Astrocyte (in vitro differentiated cells and primary cell): ENCODE measurements at regions not wholly inside any gene's neighbourhood (a gene's known extent, or its start where the extent isn't known, plus 50 kb on each side); places are given as distances from the start of the nearest gene placed in this dataset.

ENCODE experiments used
- DNase-seq: peaks from one replicate; pipeline ENCODE4 v3.0.0-alpha.2; 2010; ENCODE audit warnings: low read depth
- FAIRE-seq: peaks from 2 replicates; lab custom pipeline; 2011; peaks lifted over from hg19 to GRCh38; lab: Jason Lieb, UNC
- H2AFZ ChIP-seq: 2 replicates; pipeline ENCODE4 v1.6.0; 2012; ENCODE audit warnings: low read depth, low read length, inconsistent platforms
- H3K27ac ChIP-seq: 2 replicates; pipeline ENCODE4 v1.5.1; 2011; ENCODE audit warnings: low read depth, low read length, inconsistent platforms
- H3K27me3 ChIP-seq: 2 replicates; pipeline ENCODE4 v1.6.0; 2011; ENCODE audit warnings: low read length, inconsistent platforms; ENCODE audit not compliant: insufficient read depth
- H3K36me3 ChIP-seq: 2 replicates; pipeline ENCODE4 v1.5.1; 2011; ENCODE audit warnings: low read length, inconsistent platforms; ENCODE audit not compliant: insufficient read depth
- H3K4me1 ChIP-seq: 2 replicates; pipeline ENCODE4 v1.5.1; 2011; ENCODE audit warnings: low read length, inconsistent platforms; ENCODE audit not compliant: insufficient read depth
- H3K4me2 ChIP-seq: 2 replicates; pipeline ENCODE4 v1.6.0; 2012; ENCODE audit warnings: low read length, inconsistent platforms
- H3K4me3 ChIP-seq: 2 replicates; pipeline ENCODE4 v1.5.1; 2011; ENCODE audit warnings: low read depth, mild to moderate bottlenecking, low read length, inconsistent platforms; ENCODE audit not compliant: insufficient read depth
- H3K79me2 ChIP-seq: 2 replicates; pipeline ENCODE4 v1.6.0; 2012; ENCODE audit warnings: mild to moderate bottlenecking, low read length, inconsistent platforms; ENCODE audit not compliant: insufficient read depth
- H3K9ac ChIP-seq: 2 replicates; pipeline ENCODE4 v1.6.0; 2012; ENCODE audit warnings: mild to moderate bottlenecking, low read length, inconsistent platforms
- H3K9me3 ChIP-seq: 2 replicates; pipeline ENCODE4 v1.5.1; 2012; ENCODE audit warnings: low read depth, mild to moderate bottlenecking, low read length, inconsistent platforms; ENCODE audit not compliant: insufficient read depth
- H4K20me1 ChIP-seq: 2 replicates; pipeline ENCODE4 v1.6.0; 2012; ENCODE audit warnings: low read length, inconsistent platforms; ENCODE audit not compliant: insufficient read depth
- H3K27ac Mint-ChIP-seq: one replicate; pipeline ENCODE4 v1.8.0; 2021; ENCODE audit warnings: mild to moderate bottlenecking, mixed read lengths; ENCODE audit not compliant: unreplicated experiment
- H3K27me3 Mint-ChIP-seq: one replicate; pipeline ENCODE4 v1.8.0; 2021; ENCODE audit warnings: low read depth, mixed read lengths; ENCODE audit not compliant: unreplicated experiment
- H3K36me3 Mint-ChIP-seq: one replicate; pipeline ENCODE4 v1.8.0; 2021; ENCODE audit warnings: low read depth, mixed read lengths; ENCODE audit not compliant: unreplicated experiment
- H3K4me1 Mint-ChIP-seq: one replicate; pipeline ENCODE4 v1.8.0; 2021; ENCODE audit warnings: low read depth, mixed read lengths; ENCODE audit not compliant: unreplicated experiment
- H3K4me3 Mint-ChIP-seq: one replicate; pipeline ENCODE4 v1.8.0; 2021; ENCODE audit warnings: mild to moderate bottlenecking, moderate library complexity, mixed read lengths; ENCODE audit not compliant: unreplicated experiment
- H3K9me3 Mint-ChIP-seq: one replicate; pipeline ENCODE4 v1.8.0; 2021; ENCODE audit warnings: mild to moderate bottlenecking, mixed read lengths; ENCODE audit not compliant: unreplicated experiment
- EZH2 ChIP-seq: IDR thresholded peaks from 2 replicates; pipeline ENCODE4 v1.6.1; 2012; ENCODE audit warnings: mild to moderate bottlenecking, low read length, inconsistent platforms; ENCODE audit not compliant: insufficient read depth
- TF ChIP-seq, protein P1 (sequence below): IDR thresholded peaks from 2 replicates; pipeline ENCODE4 v1.5.1; 2011; ENCODE audit warnings: low read depth, mild to moderate bottlenecking, inconsistent platforms, low read length, moderate library complexity; ENCODE audit not compliant: insufficient read depth

GRCh38 chr12:131533139-131533538 is 177.8 kb upstream of the SFSWAP start:
- Mint-ChIP-seq H3K4me3 (no peak overlapping the region), H3K27me3 (peaks cover 40% of the 10 kb centered on the region), H3K4me1 (no peaks in the 10 kb centered on the region), H3K9me3 (no peaks in the 10 kb centered on the region), H3K36me3 (no peaks in the 10 kb centered on the region), H3K27ac (no peak overlapping the region)
- FAIRE-seq (no peak), DNase-seq (no peak)
- Histone ChIP-seq H3K27ac (no peak overlapping the region), H4K20me1 (no peaks in the 10 kb centered on the region), H3K27me3 (no peaks in the 10 kb centered on the region), H3K4me2 (no peak overlapping the region), H2AFZ (no peak overlapping the region), H3K36me3 (no peaks in the 10 kb centered on the region), H3K79me2 (no peaks in the 10 kb centered on the region), H3K9ac (no peak overlapping the region), H3K4me1 (no peaks in the 10 kb centered on the region), H3K4me3 (no peak overlapping the region), H3K9me3 (no peaks in the 10 kb centered on the region)
- TF ChIP-seq, protein P1, sequence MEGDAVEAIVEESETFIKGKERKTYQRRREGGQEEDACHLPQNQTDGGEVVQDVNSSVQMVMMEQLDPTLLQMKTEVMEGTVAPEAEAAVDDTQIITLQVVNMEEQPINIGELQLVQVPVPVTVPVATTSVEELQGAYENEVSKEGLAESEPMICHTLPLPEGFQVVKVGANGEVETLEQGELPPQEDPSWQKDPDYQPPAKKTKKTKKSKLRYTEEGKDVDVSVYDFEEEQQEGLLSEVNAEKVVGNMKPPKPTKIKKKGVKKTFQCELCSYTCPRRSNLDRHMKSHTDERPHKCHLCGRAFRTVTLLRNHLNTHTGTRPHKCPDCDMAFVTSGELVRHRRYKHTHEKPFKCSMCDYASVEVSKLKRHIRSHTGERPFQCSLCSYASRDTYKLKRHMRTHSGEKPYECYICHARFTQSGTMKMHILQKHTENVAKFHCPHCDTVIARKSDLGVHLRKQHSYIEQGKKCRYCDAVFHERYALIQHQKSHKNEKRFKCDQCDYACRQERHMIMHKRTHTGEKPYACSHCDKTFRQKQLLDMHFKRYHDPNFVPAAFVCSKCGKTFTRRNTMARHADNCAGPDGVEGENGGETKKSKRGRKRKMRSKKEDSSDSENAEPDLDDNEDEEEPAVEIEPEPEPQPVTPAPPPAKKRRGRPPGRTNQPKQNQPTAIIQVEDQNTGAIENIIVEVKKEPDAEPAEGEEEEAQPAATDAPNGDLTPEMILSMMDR: no peak
- no peak for TF ChIP-seq EZH2

- TF ChIP-seq, protein P1: no peak
- TF ChIP-seq EZH2: no peak
- H2AFZ ChIP-seq: no peak overlapping the region
- H3K27me3 ChIP-seq: no peaks in the 10 kb centered on the region
- no peak overlapping the region for H3K9ac ChIP-seq
- no peaks in the 10 kb centered on the region for H3K36me3 ChIP-seq
- no peak for DNase-seq
- H3K27ac ChIP-seq: no peak overlapping the region
- Mint-ChIP-seq H3K27ac (no peak overlapping the region), H3K36me3 (no peaks in the 10 kb centered on the region), H3K4me1 (no peaks in the 10 kb centered on the region), H3K9me3 (no peaks in the 10 kb centered on the region), H3K4me3 (no peak overlapping the region), H3K27me3 (peaks cover 34% of the 10 kb centered on the region)
- no peaks in the 10 kb centered on the region for H3K79me2 ChIP-seq
- H3K4me2 ChIP-seq: no peak overlapping the region
- peaks cover 10% of the 10 kb centered on the region for H3K9me3 ChIP-seq
- H3K4me3 ChIP-seq: no peak overlapping the region
- no peaks in the 10 kb centered on the region for H3K4me1 ChIP-seq
- H4K20me1 ChIP-seq: no peaks in the 10 kb centered on the region
- FAIRE-seq: no peak
Observed at GRCh38 chr12:131535779-131536178, 175.1 kb upstream of the SFSWAP start.

- DNase-seq (no peak), FAIRE-seq (no peak)
- H3K27ac Mint-ChIP-seq: no peak overlapping the region
- Histone ChIP-seq H3K4me2 (no peak overlapping the region), H2AFZ (no peak overlapping the region), H3K4me1 (no peaks in the 10 kb centered on the region), H3K9ac (no peak overlapping the region), H3K4me3 (no peak overlapping the region), H3K27ac (no peak overlapping the region), H3K9me3 (peaks cover 10% of the 10 kb centered on the region), H3K27me3 (no peaks in the 10 kb centered on the region), H3K36me3 (no peaks in the 10 kb centered on the region), H4K20me1 (no peaks in the 10 kb centered on the region), H3K79me2 (no peaks in the 10 kb centered on the region)
- H3K9me3 Mint-ChIP-seq: no peaks in the 10 kb centered on the region
- H3K4me3 Mint-ChIP-seq: no peak overlapping the region
- peaks cover 29% of the 10 kb centered on the region for H3K27me3 Mint-ChIP-seq
- TF ChIP-seq, protein P1: no peak
- no peak for TF ChIP-seq EZH2
- H3K4me1 Mint-ChIP-seq: no peaks in the 10 kb centered on the region
- H3K36me3 Mint-ChIP-seq: no peaks in the 10 kb centered on the region
Observed at GRCh38 chr12:131536337-131536736, 174.6 kb upstream of the SFSWAP start.
